ENCODE measurements at regions not wholly inside any gene's neighbourhood (a gene's known extent, or its start where the extent isn't known, plus 50 kb on each side); places are given as distances from the start of the nearest gene placed in this dataset.

- no peak for DNase-seq
Measured at GRCh38 chr10:43952760-43953159, 304.1 kb upstream of the ZNF32 start.

GRCh38 chr10:43949351-43949750 lies 300.7 kb upstream of the ZNF32 start:
- DNase-seq: no peak

DNA sequence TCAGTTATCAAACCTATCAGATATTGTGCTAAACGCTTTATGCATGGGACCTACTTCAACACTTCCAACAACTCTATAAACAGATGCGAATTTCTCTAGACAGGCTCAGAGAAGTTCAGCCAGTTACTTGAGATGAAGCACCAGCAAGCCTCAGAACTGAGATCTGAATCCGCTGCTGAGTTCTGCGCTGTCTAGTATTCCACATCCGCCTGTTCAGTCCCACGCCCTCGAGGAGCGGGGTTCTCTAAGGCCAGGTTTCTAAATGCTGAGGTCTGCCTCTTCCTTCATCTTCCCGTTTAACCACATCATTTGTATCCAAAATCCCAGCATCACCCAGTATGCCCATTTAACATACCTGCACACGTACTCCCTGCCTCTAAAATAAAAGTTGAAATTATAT lies 297.8 kb upstream of the ZNF32 start:
- no peak for DNase-seq

- DNase-seq: no peak
Measured at GRCh38 chr10:43945908-43946307, 297.2 kb upstream of the ZNF32 start.

GRCh38 chr10:43945094-43945730 lies 296.5 kb upstream of the ZNF32 start:
- no peak for DNase-seq

GRCh38 chr10:43944381-43945093 lies 295.9 kb upstream of the ZNF32 start:
- DNase-seq: no peak

DNA sequence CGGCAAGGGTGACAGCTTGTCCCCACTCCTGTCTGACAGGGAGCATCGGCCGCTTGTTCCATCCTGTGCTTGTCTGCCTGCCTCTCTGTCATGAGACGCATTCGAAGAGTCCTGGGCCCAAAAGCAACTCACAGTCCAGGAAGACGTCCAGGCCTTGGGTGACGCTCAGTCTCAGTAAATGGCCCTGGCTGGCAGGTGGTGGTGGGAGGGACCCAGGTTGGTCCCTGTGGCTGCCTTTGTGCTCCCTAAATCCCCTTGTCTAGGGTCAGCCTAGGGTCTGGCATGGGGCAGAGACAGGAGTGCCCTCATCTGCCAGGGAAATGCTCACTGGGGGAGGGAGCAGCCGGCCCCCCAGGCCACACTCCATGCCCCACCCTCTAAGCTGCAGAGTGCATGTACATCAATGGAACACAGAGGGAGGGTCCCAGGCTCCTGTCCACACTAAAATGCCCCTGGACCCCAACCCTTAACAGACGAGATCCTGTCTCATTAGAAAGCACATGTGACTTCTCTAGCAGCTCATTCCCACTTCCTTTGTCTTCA lies 295.2 kb upstream of the ZNF32 start:
- no peak for DNase-seq

- DNase-seq: no peak
Measured at GRCh38 chr10:43943119-43943817, 294.6 kb upstream of the ZNF32 start.

- peak in 1 of 14 donors; percentile 54 for DNase-seq
Measured at GRCh38 chr10:43942096-43942850, 293.6 kb upstream of the ZNF32 start.

DNA sequence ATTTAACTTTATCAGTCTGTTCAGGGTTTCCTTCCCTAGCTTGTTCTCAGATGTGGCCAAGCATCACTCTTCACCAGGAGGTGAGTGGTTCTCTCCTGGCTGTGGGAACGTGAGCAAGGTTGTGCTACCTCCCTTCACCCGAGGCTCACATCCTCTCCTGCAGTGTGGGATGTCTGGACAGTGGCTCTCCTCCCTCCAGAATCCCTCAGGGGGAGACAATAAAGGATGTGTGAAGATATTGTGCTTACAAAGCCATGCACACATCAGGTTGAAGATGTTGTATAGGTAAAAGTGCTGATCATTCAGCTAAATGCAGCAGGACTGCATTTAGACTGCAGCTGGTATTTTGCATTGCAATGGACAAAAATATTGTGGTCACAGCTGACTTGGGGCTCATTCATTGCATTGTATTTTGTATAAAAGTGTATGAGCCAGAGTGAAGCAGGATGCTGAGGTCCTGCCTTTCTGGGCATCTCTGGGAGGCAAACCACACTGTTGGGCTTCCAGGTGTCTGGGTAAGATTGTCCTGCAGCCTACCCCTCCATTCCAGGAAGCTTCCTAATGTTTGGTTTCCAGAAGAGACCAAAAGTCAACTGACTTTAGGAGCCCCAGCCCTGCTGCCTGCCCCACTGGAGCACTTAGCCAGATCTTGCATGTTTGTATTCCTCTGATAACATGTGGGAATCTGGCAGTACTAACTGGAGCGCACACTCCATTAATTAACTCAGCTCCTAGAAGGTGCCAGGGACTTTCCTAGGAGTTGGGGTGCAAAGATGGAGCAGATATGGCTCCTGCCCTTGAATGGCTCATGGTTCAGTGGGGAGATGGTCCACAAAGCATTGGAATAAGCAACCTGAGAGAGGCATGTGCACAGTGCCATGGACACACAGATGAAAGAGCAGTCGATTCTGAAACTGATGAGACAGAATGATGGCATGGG lies 292.5 kb upstream of the ZNF32 start:
- DNase-seq: no peak

GRCh38 chr10:43939939-43940820 lies 291.5 kb upstream of the ZNF32 start:
- peak in 1 of 14 donors; percentile 83 for DNase-seq

GRCh38 chr10:43939389-43939938 lies 290.8 kb upstream of the ZNF32 start:
- DNase-seq: peak in 1 of 14 donors; percentile 32

- no peak for DNase-seq
Measured at GRCh38 chr10:43938810-43939209, 290.1 kb upstream of the ZNF32 start.

DNA sequence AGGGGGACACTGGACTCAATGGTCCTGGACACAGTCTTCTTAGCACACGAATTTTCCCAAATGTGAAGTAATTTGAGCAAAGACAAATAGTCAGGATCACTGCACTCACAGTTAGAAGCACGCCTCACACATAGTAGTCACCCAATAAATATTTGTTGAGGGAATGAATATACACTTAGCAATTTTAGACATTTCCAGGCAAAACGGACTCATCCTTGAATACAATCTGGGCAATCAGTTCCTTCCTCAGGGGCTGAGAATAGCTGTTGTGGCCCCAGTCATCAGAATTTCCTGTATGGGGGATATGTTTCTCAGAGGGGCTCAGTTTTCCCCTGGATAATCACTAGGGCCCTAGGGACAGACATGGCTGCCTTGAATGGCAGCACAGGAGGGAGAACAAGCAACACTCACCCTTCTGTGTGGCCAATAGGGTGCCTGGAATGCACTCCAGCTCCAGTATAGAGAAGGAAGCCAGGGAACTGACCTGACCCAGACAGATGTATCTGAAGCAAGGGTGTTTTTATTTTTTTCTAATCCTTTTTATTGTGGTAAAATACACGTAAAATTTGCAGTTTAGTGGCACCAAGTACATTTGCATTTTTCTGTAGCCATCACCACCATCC lies 282.7 kb upstream of the ZNF32 start:
- no peak for DNase-seq

- DNase-seq: no peak
Measured at GRCh38 chr10:43930777-43931176, 282.1 kb upstream of the ZNF32 start.

DNA sequence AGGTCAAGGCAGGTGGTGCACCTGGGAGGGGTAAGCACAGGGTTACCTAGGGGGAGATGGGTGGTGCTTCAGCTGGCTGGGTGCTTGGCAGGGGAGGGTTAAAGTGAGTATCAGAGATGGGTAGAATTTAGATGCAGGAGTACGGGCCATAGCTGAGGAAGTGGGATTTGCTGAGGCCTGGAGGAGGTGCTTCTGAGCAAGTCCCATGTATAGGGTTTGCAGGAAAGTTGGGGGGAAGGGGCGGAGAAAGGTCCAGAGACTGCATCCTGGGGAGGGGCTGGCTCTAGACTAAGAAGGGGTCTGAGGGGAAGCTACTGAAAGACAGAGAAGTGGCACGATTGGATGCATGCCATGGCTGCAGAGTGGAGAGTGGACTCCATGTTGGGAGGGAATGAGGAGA lies 281.6 kb upstream of the ZNF32 start:
- DNase-seq: no peak

GRCh38 chr10:43929122-43929521 lies 280.4 kb upstream of the ZNF32 start:
- DNase-seq: no peak

GRCh38 chr10:43928425-43928968 lies 279.8 kb upstream of the ZNF32 start:
- no peak for DNase-seq

DNA sequence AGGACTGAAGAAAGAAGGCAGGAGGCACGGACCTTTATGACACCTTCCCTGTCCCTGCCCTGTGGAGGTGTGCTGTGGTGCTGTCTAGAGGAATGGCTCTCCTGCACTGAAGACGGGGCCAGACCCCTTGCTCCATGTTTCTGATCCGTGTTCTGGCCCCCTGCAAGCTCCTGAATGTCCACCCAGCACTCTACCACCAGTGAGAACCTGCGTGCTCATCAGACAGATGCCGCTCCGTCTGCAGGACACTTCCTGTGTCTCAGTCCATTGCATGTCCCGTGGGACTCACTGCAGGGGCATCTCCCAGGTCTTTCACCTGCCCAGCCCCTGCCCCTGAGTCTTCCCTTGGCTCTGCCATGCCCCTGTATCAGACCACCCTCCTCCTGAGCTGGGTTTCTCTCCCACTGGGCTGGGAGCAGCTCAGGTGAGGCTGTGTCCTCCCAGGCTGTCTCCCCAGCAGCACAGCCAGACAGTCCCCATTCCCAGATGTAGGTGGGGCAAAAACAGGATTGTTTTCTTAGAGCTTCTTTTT lies 278.3 kb upstream of the ZNF32 start:
- DNase-seq: no peak
